Activated CD8-positive, alpha-beta T cell treated with anti-CD3 and anti-CD28 coated beads for 36 hours (primary cell): ENCODE measurements at regions not wholly inside any gene's neighbourhood (a gene's known extent, or its start where the extent isn't known, plus 50 kb on each side); places are given as distances from the start of the nearest gene placed in this dataset.

ENCODE experiments used
- ATAC-seq: fragments of 200-7000 bp; cut with Tn5 transposase; one replicate; pipeline ENCODE4 v1.10.0; 2021; ENCODE audit warnings: mild to moderate bottlenecking, moderate library complexity
- CTCF ChIA-PET: fragments of 350-600 bp; sonication (Branson Sonifier 250); formaldehyde crosslinking; loops from one replicate; lab custom pipeline; 2021; ENCODE audit warnings: antibody characterized with exemption; lab: Charles Lee
- POLR2A ChIA-PET: fragments of 350-600 bp; sonication (Branson Sonifier 250); formaldehyde crosslinking; loops from one replicate; lab custom pipeline; 2021; ENCODE audit warnings: antibody characterized with exemption; lab: Charles Lee
- DNase-seq: peaks from one replicate; pipeline ENCODE4 v3.0.0-alpha.2; 2020
- H3K27ac Mint-ChIP-seq: one replicate; pipeline ENCODE4 v1.8.0; 2021; ENCODE audit warnings: mild to moderate bottlenecking, mixed read lengths
- H3K27me3 Mint-ChIP-seq: one replicate; pipeline ENCODE4 v1.8.0; 2021; ENCODE audit warnings: mixed read lengths
- H3K36me3 Mint-ChIP-seq: one replicate; pipeline ENCODE4 v1.8.0; 2021; ENCODE audit warnings: low read depth, mixed read lengths
- H3K4me1 Mint-ChIP-seq: one replicate; pipeline ENCODE4 v1.8.0; 2021; ENCODE audit warnings: low read depth, mixed read lengths
- H3K4me3 Mint-ChIP-seq: one replicate; pipeline ENCODE4 v1.8.0; 2021; ENCODE audit warnings: mild to moderate bottlenecking, moderate library complexity, mixed read lengths
- H3K9me3 Mint-ChIP-seq: one replicate; pipeline ENCODE4 v1.8.0; 2021; ENCODE audit warnings: mixed read lengths
- CTCF ChIP-seq: fragments of 200-600 bp; IDR thresholded peaks from one replicate; pipeline ENCODE4 v1.8.0; 2022; ENCODE audit warnings: antibody characterized with exemption, mild to moderate bottlenecking
- intact Hi-C: fragments of 100-400 bp; cut with micrococcal nuclease; formaldehyde crosslinking; loops from one replicate; pipeline ENCODE4 v1.10.0; 2022

- intact Hi-C loops = no loop called here
- no peak overlapping the region for H3K27ac Mint-ChIP-seq
- no peak for ATAC-seq
- POLR2A ChIA-PET = no interaction called here
- no peak for TF ChIP-seq CTCF
- peaks cover 11% of the 10 kb centered on the region for H3K27me3 Mint-ChIP-seq
- no peak overlapping the region for H3K4me3 Mint-ChIP-seq
- no peaks in the 10 kb centered on the region for H3K36me3 Mint-ChIP-seq
- CTCF ChIA-PET = interaction anchor here (1.7 kb wide), 1 partner anchor 43 kb away, joined by 5 read pairs; no protein-coding TSS in a partner anchor
- H3K4me1 Mint-ChIP-seq = no peaks in the 10 kb centered on the region
- no peaks in the 10 kb centered on the region for H3K9me3 Mint-ChIP-seq
- DNase-seq = no peak
These were observed 68.7 kb upstream of the WWC2 start for GRCh38 chr4:183030309-183030708.

GRCh38 chr4:183029365-183029764, 69.7 kb upstream of the WWC2 start:
- H3K36me3 Mint-ChIP-seq = no peaks in the 10 kb centered on the region
- TF ChIP-seq CTCF = no peak
- ChIA-PET CTCF (no interaction called here), POLR2A (no interaction called here)
- no peaks in the 10 kb centered on the region for H3K9me3 Mint-ChIP-seq
- ATAC-seq (no peak), DNase-seq (no peak)
- H3K4me3 Mint-ChIP-seq = no peak overlapping the region
- intact Hi-C loops = no loop called here
- peaks cover 7% of the 10 kb centered on the region for H3K27me3 Mint-ChIP-seq
- no peaks in the 10 kb centered on the region for H3K4me1 Mint-ChIP-seq
- no peak overlapping the region for H3K27ac Mint-ChIP-seq

- peaks cover 11% of the 10 kb centered on the region for H3K27me3 Mint-ChIP-seq
- no peaks in the 10 kb centered on the region for H3K4me1 Mint-ChIP-seq
- no peak overlapping the region for H3K27ac Mint-ChIP-seq
- ChIA-PET CTCF (no interaction called here), POLR2A (interaction anchor here (0.6 kb wide), 1 partner anchor 210 kb away, joined by 3 read pairs; no protein-coding TSS in a partner anchor)
- DNase-seq (no peak), ATAC-seq (no peak)
- H3K36me3 Mint-ChIP-seq = no peaks in the 10 kb centered on the region
- intact Hi-C loops = no loop called here
- no peak for TF ChIP-seq CTCF
- H3K4me3 Mint-ChIP-seq = no peak overlapping the region
- no peaks in the 10 kb centered on the region for H3K9me3 Mint-ChIP-seq
These were observed 72.4 kb upstream of the WWC2 start for GRCh38 chr4:183026701-183027100.

GRCh38 chr4:183022617-183023016, 76.4 kb upstream of the WWC2 start:
- POLR2A ChIA-PET = no interaction called here
- intact Hi-C loops = no loop called here
- no peak overlapping the region for H3K4me3 Mint-ChIP-seq
- CTCF ChIA-PET = no interaction called here
- no peaks in the 10 kb centered on the region for H3K9me3 Mint-ChIP-seq
- no peaks in the 10 kb centered on the region for H3K4me1 Mint-ChIP-seq
- H3K36me3 Mint-ChIP-seq = no peaks in the 10 kb centered on the region
- H3K27me3 Mint-ChIP-seq = peaks cover 10% of the 10 kb centered on the region
- ATAC-seq = no peak
- TF ChIP-seq CTCF = no peak
- no peak for DNase-seq
- H3K27ac Mint-ChIP-seq = no peak overlapping the region

- intact Hi-C loops = no loop called here
- no peak overlapping the region for H3K4me3 Mint-ChIP-seq
- H3K27me3 Mint-ChIP-seq = peaks cover 7% of the 10 kb centered on the region
- no peaks in the 10 kb centered on the region for H3K4me1 Mint-ChIP-seq
- POLR2A ChIA-PET = no interaction called here
- H3K27ac Mint-ChIP-seq = no peak overlapping the region
- no peak for DNase-seq
- TF ChIP-seq CTCF = no peak
- CTCF ChIA-PET = no interaction called here
- no peaks in the 10 kb centered on the region for H3K36me3 Mint-ChIP-seq
- no peaks in the 10 kb centered on the region for H3K9me3 Mint-ChIP-seq
- ATAC-seq = no peak
These were observed 81.1 kb upstream of the WWC2 start for GRCh38 chr4:183017962-183018361.
